H9 (cell line): ENCODE measurements at regions not wholly inside any gene's neighbourhood (a gene's known extent, or its start where the extent isn't known, plus 50 kb on each side); places are given as distances from the start of the nearest gene placed in this dataset.

Experiments
- DNase-seq: peaks from one replicate; pipeline ENCODE4 v3.0.0-alpha.2; 2017
- H2AFZ ChIP-seq: one replicate; pipeline ENCODE4 v1.6.1; 2013; ENCODE audit warnings: mild to moderate bottlenecking, low read length, control low read depth, moderate library complexity
- H2AK5ac ChIP-seq: 2 replicates; pipeline ENCODE4 v1.6.1; 2013; ENCODE audit warnings: low read length, control low read depth, mixed read lengths; ENCODE audit not compliant: insufficient read length
- H2BK120ac ChIP-seq: one replicate; pipeline ENCODE4 v1.6.1; 2013; ENCODE audit warnings: low read depth, mild to moderate bottlenecking, low read length, control low read depth, inconsistent platforms; ENCODE audit not compliant: poor library complexity, severe bottlenecking
- H2BK12ac ChIP-seq: 2 replicates; pipeline ENCODE4 v1.6.1; 2013; ENCODE audit warnings: low read length, control low read depth, mixed read lengths, low read depth; ENCODE audit not compliant: insufficient read length
- H2BK15ac ChIP-seq: 2 replicates; pipeline ENCODE4 v1.6.1; 2013; ENCODE audit warnings: low read depth, low read length, control low read depth
- H2BK20ac ChIP-seq: one replicate; pipeline ENCODE4 v1.6.1; 2013; ENCODE audit warnings: low read depth, mild to moderate bottlenecking, low read length, control low read depth, inconsistent platforms; ENCODE audit not compliant: poor library complexity, severe bottlenecking
- H2BK5ac ChIP-seq: 2 replicates; pipeline ENCODE4 v1.6.1; 2013; ENCODE audit warnings: low read length, control low read depth, mixed read lengths; ENCODE audit not compliant: insufficient read length
- H3K14ac ChIP-seq: 2 replicates; pipeline ENCODE4 v1.6.1; 2013; ENCODE audit warnings: low read length, control low read depth; ENCODE audit not compliant: insufficient read depth
- H3K18ac ChIP-seq: 2 replicates; pipeline ENCODE4 v1.6.1; 2013; ENCODE audit warnings: low read depth, mild to moderate bottlenecking, mixed read lengths, low read length, control low read depth; ENCODE audit not compliant: insufficient read length
- H3K23ac ChIP-seq: 2 replicates; pipeline ENCODE4 v1.6.1; 2013; ENCODE audit warnings: low read length, control low read depth, mixed read lengths, low read depth; ENCODE audit not compliant: insufficient read length
- H3K23me2 ChIP-seq: 2 replicates; pipeline ENCODE4 v1.6.1; 2013; ENCODE audit warnings: low read depth, mild to moderate bottlenecking, mixed read lengths, low read length, control low read depth; ENCODE audit not compliant: insufficient read length, poor library complexity, severe bottlenecking
- H3K27ac ChIP-seq: 2 replicates; pipeline ENCODE4 v1.5.1; 2013; ENCODE audit warnings: low read length, control low read depth, mixed read lengths, low read depth; ENCODE audit not compliant: insufficient read length
- H3K27me3 ChIP-seq: 2 replicates; pipeline ENCODE4 v1.6.1; 2013; ENCODE audit warnings: low read length, control low read depth, inconsistent platforms; ENCODE audit not compliant: insufficient read depth
- H3K4ac ChIP-seq: 2 replicates; pipeline ENCODE4 v1.6.1; 2013; ENCODE audit warnings: low read depth, mild to moderate bottlenecking, control low read depth, inconsistent platforms, low read length, moderate library complexity
- H3K4me1 ChIP-seq: 2 replicates; pipeline ENCODE4 v1.6.1; 2013; ENCODE audit warnings: low read length, control low read depth, inconsistent platforms; ENCODE audit not compliant: insufficient read depth
- H3K4me2 ChIP-seq: 2 replicates; pipeline ENCODE4 v1.6.1; 2013; ENCODE audit warnings: low read length, control low read depth, mixed read lengths; ENCODE audit not compliant: insufficient read length, insufficient read depth
- H3K56ac ChIP-seq: 2 replicates; pipeline ENCODE4 v1.6.1; 2013; ENCODE audit warnings: low read depth, mild to moderate bottlenecking, mixed read lengths, low read length, control low read depth; ENCODE audit not compliant: insufficient read length
- H3K79me1 ChIP-seq: 2 replicates; pipeline ENCODE4 v1.6.1; 2013; ENCODE audit warnings: low read depth, mild to moderate bottlenecking, moderate library complexity, low read length, control low read depth, inconsistent platforms; ENCODE audit not compliant: insufficient read depth, poor library complexity, severe bottlenecking
- H3K79me2 ChIP-seq: 2 replicates; pipeline ENCODE4 v1.6.1; 2013; ENCODE audit warnings: low read length, control low read depth, inconsistent platforms; ENCODE audit not compliant: insufficient read depth
- H3K9ac ChIP-seq: 2 replicates; pipeline ENCODE4 v1.6.1; 2013; ENCODE audit warnings: low read length, control low read depth, mixed read lengths; ENCODE audit not compliant: insufficient read length; ENCODE audit errors: extremely low read depth
- H3K9me3 ChIP-seq: one replicate; pipeline ENCODE4 v1.6.1; 2013; ENCODE audit warnings: low read depth, low read length, inconsistent platforms; ENCODE audit not compliant: control insufficient read depth
- H3T11ph ChIP-seq: one replicate; pipeline ENCODE4 v1.6.1; 2013; ENCODE audit warnings: mild to moderate bottlenecking, low read length, control low read depth, inconsistent platforms
- H4K20me1 ChIP-seq: one replicate; pipeline ENCODE4 v1.6.1; 2013; ENCODE audit not compliant: control insufficient read depth, insufficient read length, insufficient read depth
- H4K5ac ChIP-seq: 2 replicates; pipeline ENCODE4 v1.6.1; 2013; ENCODE audit warnings: low read depth, mild to moderate bottlenecking, mixed read lengths, low read length, control low read depth; ENCODE audit not compliant: insufficient read length
- H4K8ac ChIP-seq: replicated peaks from 2 replicates; pipeline ENCODE4 v1.6.1; 2013; ENCODE audit warnings: low read length, control low read depth, mixed read lengths, low read depth; ENCODE audit not compliant: insufficient read length
- H4K91ac ChIP-seq: 2 replicates; pipeline ENCODE4 v1.6.1; 2013; ENCODE audit warnings: low read depth, mild to moderate bottlenecking, moderate library complexity, mixed read lengths, low read length, control low read depth; ENCODE audit not compliant: insufficient read length
- H3K27ac Mint-ChIP-seq, 3 experiments: 2 replicates in 2 of 3; 3 replicates in 1 of 3; pipeline ENCODE4 v1.8.0; 2020 to 2021; ENCODE audit warnings: mixed read lengths in 3 of 3, mild to moderate bottlenecking in 1 of 3, moderate library complexity in 1 of 3
- H3K27me3 Mint-ChIP-seq: 2 replicates; pipeline ENCODE4 v1.8.0; 2021; ENCODE audit warnings: low read depth, mild to moderate bottlenecking, moderate library complexity, mixed read lengths
- H3K36me3 Mint-ChIP-seq, 3 experiments: 2 replicates in 2 of 3; 3 replicates in 1 of 3; pipeline ENCODE4 v1.8.0; 2020 to 2021; ENCODE audit warnings: low read depth in 3 of 3, mixed read lengths in 3 of 3; ENCODE audit not compliant: insufficient read depth in 1 of 3
- H3K4me1 Mint-ChIP-seq, 2 experiments: 2 replicates each; pipeline ENCODE4 v1.8.0; 2020; ENCODE audit warnings: mixed read lengths in 2 of 2
- H3K4me3 Mint-ChIP-seq, 2 experiments: 2 replicates in 1 of 2; 3 replicates in 1 of 2; pipeline ENCODE4 v1.8.0; 2020 to 2021; ENCODE audit warnings: mild to moderate bottlenecking in 2 of 2, mixed read lengths in 2 of 2, moderate library complexity in 1 of 2
- H3K9me3 Mint-ChIP-seq, 2 experiments: 2 replicates in 1 of 2; 3 replicates in 1 of 2; pipeline ENCODE4 v1.8.0; 2020; ENCODE audit warnings: mild to moderate bottlenecking in 2 of 2, mixed read lengths in 2 of 2, moderate library complexity in 1 of 2
- CTCF ChIP-seq: fragments of 200-600 bp; sonication (generic); conservative IDR thresholded peaks from 3 replicates; pipeline ENCODE4 v1.8.0; 2021; ENCODE audit warnings: antibody characterized with exemption, mild to moderate bottlenecking
- WGBS: extraction: QIAGEN DNeasy Blood & Tissue Kit; methylation state at CpG from one replicate; pipeline ENCODE4 v1.1.7; 2013; ENCODE audit warnings: missing lambda C conversion rate, low lambda C conversion rate, mixed read lengths; ENCODE audit not compliant: insufficient read length; ENCODE audit errors: extremely low coverage; 5-methylcytosine and 5-hydroxymethylcytosine counted together

GRCh38 chr3:105967117-105967516 lies 98.3 kb upstream of the CBLB start:
- H2BK120ac ChIP-seq, result no peak overlapping the region
- no peak overlapping the region for H2AFZ ChIP-seq
- no peaks in the 10 kb centered on the region for H3K27me3 Mint-ChIP-seq
- no peak overlapping the region for H2BK15ac ChIP-seq
- H3K14ac ChIP-seq, result no peak overlapping the region
- H3K56ac ChIP-seq, result no peak overlapping the region
- H4K20me1 ChIP-seq, result no peaks in the 10 kb centered on the region
- peaks cover 15 to 20% (median 18%) of the 10 kb centered on the region in 3 experiments for H3K36me3 Mint-ChIP-seq
- H2BK5ac ChIP-seq, result no peak overlapping the region
- no peaks in the 10 kb centered on the region for H3K27me3 ChIP-seq
- no peak overlapping the region for H3K4ac ChIP-seq
- H3K4me1 ChIP-seq, result no peaks in the 10 kb centered on the region
- no peaks in the 10 kb centered on the region for H3K79me1 ChIP-seq
- no peaks in the 10 kb centered on the region for H3K79me2 ChIP-seq
- H4K5ac ChIP-seq, result no peak overlapping the region
- no peak overlapping the region for H3K18ac ChIP-seq
- no peak overlapping the region for H4K8ac ChIP-seq
- H3K27ac Mint-ChIP-seq, result no peak overlapping the region
- H3K9ac ChIP-seq, result no peak overlapping the region
- TF ChIP-seq CTCF, result no peak
- DNase-seq, result no peak
- no peak overlapping the region for H3K4me3 Mint-ChIP-seq
- no peaks in the 10 kb centered on the region for H3K9me3 ChIP-seq
- peaks cover 7 to 10% of the 10 kb centered on the region in 2 experiments; a peak in 2 of 4 replicates for H3K4me1 Mint-ChIP-seq
- H3K23ac ChIP-seq, result no peak overlapping the region
- no peak overlapping the region for H2BK12ac ChIP-seq
- no peak overlapping the region for H2AK5ac ChIP-seq
- H4K91ac ChIP-seq, result no peak overlapping the region
- no peak overlapping the region for H2BK20ac ChIP-seq
- no peak overlapping the region for H3T11ph ChIP-seq
- H3K4me2 ChIP-seq, result no peak overlapping the region
- no peak overlapping the region for H3K27ac ChIP-seq
- no CpG with 5 or more reads among the region's 1 CpG for WGBS
- no peaks in the 10 kb centered on the region for H3K23me2 ChIP-seq
- H3K9me3 Mint-ChIP-seq, result peaks cover 14% of the 10 kb centered on the region in 2 experiments
